Posterior cingulate gyrus (tissue), 11 donors: ENCODE measurements at regions not wholly inside any gene's neighbourhood (a gene's known extent, or its start where the extent isn't known, plus 50 kb on each side); places are given as distances from the start of the nearest gene placed in this dataset.
A peak's percentile ranks its signal among the peaks of the same experiment; 100 is the strongest.

ENCODE experiments used
- DNase-seq, 10 donors: peaks; one replicate each; pipeline versions ENCODE4 v3.0.0 to v3.0.0-alpha.2; 2020 to 2021; ENCODE audit warnings: mixed read lengths in 3 of 10
- intact Hi-C: fragments of 100-400 bp; cut with DNase I; formaldehyde crosslinking; loops from one replicate; pipeline ENCODE4 v1.15.1; 2023

DNA sequence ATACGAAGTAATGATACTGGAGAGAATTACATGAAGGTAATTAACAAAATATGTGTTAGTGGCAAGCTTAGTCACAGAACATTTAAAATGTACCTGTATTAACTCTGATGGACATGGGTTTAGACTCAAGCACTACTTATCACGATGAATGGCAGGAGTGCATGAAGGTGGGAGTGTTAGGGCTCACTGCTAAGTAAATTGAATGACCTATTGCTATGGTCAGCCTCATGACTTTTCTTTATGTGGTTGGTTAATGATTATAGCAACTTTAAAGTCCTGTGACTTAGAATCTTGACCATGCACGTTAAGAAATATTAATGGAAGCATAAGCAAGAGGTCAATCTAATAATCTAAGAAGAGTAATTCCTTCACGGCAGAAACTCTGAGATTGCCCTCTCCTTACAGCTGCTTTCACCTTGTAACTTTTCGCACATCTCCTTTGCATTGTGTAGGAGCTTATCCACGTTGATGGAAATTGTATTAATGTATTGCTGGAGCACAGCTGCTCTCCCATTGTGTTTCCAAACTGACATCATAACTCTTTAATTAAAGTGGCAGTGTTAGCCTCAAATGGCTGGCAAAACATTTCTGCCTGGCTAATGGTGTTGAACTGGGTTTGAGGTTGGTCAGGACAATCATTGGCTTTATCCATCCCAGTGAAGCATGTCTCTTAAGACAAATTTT, 114.5 kb downstream of the RXFP2 start:
- intact Hi-C loops, result no loop called here
- no peak for DNase-seq

DNA sequence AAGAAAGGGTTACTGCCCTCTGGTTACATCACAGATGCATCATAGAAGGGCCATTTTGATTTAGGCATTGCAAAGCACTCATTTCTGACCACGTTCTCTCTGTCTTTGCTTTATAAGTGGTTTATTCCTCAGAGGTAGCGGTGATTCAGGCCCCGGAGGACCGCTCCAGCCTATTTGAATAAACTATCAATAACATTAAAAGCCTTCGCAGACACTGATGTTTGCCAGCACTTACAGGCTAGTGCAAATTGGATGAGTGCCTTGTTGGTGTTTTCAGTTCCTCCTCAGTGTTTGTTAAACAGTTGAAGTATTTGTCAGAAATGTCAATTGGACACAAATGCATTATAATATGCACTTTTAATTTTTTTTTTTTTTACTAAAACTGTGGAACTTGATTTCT, 120.2 kb downstream of the RXFP2 start:
- DNase-seq, result no peak
- intact Hi-C loops, result no loop called here

DNA sequence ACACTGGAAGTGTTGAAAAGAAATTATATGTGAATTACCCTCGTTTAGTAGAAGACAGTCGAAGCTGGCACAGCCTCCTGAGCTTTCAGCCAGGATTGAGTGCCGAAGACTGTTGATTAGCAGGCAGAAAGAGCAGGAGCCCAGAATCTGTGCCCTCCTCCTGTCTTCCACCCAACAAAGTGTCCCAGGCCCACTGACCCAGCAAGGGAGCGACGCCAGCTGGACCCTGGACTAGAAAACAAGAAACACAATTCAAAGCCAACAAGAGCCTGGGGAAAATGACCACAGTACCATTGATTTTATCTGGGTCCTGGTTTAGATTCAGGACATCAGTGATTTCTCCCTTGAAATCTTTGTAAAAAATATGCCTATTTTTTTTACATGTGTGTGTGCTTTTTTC, 120.7 kb downstream of the RXFP2 start:
- intact Hi-C loops, result no loop called here
- DNase-seq, result peak in 7 of 10 donors; percentile 26 to 87 (median 43)

DNA sequence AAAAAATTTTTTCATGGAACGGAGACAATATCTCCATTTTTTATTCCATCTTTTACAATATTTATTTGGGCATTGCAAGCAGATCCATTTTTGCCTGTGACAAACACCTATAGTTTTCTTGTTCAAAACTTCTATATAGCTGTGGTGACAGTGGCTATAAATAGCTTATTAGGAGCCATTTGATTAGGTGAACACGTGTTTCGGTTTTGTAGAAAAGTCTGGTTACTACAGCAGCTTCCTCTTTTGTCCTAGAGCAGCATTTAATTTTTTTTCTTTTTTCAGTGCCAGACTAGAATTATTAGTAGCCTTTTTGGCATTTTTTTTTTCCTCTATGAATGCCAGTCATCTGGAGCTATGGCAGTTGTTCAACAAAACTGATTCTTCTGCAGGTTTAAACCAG, 123.5 kb downstream of the RXFP2 start:
- intact Hi-C loops, result no loop called here
- DNase-seq, result no peak

DNA sequence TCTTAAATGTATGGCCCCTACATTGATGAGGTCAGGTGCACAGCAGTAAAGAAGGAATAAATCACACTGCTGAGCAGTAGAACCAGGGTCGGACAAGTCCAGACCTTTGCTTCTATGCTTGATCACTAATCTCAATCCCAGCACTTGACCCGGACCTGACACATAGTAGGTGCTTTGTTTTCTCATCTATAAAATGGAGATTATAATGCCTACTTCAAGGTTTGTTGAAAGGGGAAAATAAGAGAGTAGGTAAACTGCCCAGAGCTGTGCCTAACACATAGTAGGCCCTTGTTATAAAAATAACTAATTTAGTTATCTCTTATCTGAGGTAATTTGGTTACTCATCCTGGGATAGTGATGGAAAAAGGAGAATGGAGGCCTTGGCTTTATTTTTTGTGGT, 125.0 kb downstream of the RXFP2 start:
- intact Hi-C loops, result no loop called here
- no peak for DNase-seq

DNA sequence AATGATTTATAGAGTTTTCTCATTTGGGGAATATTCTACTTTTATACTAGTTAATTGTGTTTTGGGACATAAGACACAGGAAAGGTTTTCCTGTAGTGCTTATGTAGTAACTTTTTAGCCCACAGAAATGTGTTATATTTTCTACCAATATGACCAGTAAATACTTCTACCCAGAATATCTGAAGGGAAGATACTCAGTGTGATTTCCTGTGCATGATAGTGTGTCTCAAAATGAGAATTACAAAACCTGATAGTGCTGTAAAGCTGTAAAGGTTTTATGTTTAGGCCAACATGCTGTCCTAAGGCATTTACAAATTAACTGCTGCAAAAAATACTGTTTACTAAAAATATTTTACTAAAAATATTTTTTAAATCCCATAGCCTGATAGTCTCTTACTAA, 126.8 kb downstream of the RXFP2 start:
- intact Hi-C loops, result no loop called here
- DNase-seq, result no peak

DNA sequence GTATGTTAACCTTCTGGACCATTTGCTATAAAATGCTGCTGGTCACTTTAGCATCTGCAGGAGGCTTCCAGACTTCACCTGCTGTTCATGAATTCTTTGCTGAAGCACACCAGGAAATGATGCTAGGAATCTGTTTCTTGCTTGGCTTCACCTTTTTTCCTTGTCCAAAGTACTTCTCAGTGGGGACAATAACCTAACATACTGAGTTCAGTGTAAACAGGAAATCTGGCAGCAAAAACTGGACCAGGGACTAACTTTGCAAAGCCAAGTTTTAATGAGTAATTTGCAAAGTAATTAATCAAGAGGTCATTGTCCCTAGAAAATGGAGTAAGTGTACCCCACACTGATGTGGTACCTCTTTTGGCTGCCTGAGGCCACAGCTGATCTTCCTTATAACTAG, 128.4 kb downstream of the RXFP2 start:
- intact Hi-C loops, result no loop called here
- no peak for DNase-seq

DNA sequence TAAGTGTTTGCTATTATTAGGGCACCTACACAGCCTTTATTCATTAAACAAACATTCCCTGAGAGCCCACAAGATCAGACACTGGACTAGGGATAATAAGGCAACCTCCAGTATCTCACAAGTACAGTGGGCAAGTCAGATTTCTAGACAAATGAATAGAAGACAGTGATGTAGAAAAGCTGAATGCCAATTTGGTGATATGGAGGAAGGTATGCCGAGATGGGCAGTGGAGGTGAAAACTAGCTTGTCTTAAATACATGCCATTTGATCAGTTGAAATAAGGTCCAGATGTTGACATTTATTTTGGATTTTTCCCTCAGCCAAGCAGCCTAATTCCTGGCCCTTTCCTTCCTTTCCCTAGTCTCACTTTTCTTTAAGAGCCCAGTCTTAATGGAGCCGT, 130.3 kb downstream of the RXFP2 start:
- no peak for DNase-seq
- intact Hi-C loops, result no loop called here

DNA sequence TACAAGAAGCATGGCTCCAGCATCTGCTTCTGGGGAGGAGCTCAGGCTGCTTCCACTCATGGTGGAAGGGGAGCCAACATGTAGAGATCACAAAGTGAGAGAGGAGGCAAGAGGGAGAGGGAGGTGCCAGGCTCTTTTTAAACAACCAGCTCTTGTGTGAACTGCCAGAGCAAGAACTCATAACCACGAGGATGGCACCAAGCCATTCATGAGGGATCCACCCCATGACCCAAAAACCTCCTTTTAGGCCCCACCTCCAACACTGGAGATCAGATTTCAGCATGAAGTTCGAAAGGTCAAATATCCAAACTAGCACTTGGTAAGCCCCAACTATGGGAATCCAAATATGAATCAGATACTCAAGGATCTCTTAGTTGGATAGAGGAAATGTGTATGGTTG, 131.2 kb downstream of the RXFP2 start:
- intact Hi-C loops, result no loop called here
- DNase-seq, result no peak

DNA sequence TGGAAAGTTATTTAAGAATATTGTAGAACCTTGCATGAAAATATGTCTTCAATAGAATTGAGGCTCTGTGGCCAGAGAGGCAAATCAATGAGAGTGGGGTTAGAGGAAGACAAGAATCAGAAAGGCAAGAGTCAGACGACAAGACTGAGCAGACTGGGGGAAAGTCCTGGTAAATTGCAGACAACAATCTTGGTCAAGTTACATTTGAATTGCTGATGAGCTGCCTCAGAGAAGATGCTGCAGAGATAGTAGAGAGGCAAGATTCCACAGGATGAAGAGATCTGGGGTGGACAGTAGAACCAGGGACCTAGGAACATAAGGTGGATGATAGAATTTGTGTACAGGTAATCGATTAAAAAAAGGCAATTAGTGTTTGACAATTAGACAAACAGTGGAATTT, 133.8 kb downstream of the RXFP2 start:
- no peak for DNase-seq
- intact Hi-C loops, result no loop called here

DNA sequence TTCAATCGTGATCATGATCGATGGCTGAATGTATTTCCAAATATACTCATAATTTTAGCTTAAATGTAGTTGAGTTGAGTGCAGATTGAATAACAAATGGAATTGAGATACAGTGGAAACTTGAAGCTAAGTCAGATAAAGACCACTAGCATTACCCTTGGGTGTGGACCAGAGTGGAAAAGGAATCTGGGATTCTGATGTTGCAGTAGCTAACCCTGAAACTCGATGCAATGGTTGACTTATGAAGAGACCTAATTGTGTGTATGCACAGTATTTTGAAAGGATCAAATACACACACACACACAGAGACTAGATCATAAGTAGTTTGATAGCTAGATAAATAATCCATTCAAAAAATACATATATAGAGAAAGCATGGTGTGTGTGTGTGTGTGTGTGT, 135.8 kb downstream of the RXFP2 start:
- intact Hi-C loops, result no loop called here
- DNase-seq, result no peak

DNA sequence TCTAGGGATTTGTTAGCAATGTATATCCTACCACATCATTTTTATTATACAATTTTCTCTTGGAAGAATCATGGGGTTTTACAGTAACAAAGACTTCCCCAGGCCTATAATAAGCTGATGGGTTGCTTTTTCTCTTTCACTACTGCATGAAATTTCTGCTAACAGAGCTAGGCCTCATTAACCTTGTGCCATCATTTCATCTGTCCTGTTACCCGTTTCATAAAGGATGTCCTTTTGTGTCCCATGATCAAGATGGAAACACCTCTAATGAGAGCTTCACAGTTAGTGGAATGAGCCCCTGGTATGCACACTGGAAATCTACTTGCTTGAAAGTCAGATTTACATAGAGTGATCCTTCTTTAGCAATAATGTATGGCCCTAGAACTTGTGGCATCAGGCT, 138.7 kb downstream of the RXFP2 start:
- DNase-seq, result no peak
- intact Hi-C loops, result no loop called here

DNA sequence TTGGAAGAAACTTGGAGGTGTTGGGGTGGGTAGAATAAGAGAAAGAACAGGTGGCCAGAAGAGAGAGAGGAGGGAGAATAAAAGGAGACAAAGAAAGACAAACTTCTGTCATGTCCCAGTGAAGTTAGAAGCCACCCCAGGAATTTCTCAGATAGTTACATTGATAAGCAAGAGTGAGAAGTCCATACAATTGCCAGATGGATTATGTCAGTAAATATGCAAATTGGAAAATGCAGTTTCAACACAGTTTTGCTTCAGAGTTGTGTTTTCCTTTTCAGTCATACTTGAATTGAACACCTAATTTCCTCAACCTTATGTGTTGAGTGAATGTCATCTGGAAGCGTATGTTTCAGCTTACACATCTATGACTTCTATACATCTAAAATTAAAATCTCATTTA, 139.2 kb downstream of the RXFP2 start:
- no peak for DNase-seq
- intact Hi-C loops, result no loop called here

DNA sequence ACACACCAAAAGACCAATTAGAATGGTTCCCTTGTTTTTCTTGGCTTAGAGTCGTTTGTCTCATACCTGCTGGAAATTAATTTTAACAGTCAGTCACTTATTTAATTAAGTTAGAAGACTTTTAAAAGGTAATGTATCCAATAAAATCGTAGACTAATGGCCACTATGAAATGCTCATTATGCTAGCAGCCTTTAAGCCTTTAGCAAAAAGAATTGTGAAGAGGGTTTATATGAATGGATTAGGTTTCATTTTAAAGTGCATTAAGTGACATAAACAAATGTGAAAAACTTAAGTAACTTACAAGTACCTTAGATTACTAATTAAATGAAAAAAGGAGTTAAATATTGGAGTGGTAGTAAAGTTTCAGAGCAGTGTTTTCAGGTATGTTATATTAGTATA, 139.6 kb downstream of the RXFP2 start:
- DNase-seq, result no peak
- intact Hi-C loops, result no loop called here

DNA sequence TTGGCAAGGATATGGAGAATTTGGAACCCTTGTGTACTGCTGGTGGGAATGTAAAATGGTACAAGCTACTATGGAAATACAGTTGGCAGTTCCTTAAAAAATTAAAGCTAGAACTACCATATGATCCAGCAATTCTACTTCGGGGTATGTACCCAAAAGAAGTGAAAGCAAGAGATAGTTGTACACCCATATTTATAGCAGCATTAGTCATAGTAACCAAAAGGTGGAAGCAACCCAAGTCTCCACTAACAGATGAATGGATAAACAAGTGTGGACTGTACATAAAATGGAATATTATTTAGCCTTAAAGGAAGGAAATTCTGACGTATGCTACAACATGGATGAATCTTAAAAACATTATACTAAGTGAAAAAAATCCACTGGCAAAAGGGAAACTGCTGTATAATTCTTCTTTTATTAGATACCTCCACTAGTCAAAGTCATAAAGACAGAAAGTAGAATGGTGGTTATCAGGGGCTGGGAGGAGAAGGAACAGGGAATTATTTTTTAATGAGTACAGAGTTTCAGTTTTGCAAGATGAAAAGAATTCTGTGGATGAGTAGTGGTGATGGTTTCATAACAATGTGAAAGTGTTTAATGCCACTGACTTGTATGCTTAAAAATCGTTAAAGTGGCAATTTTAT, 141.6 kb downstream of the RXFP2 start:
- intact Hi-C loops, result no loop called here
- no peak for DNase-seq

DNA sequence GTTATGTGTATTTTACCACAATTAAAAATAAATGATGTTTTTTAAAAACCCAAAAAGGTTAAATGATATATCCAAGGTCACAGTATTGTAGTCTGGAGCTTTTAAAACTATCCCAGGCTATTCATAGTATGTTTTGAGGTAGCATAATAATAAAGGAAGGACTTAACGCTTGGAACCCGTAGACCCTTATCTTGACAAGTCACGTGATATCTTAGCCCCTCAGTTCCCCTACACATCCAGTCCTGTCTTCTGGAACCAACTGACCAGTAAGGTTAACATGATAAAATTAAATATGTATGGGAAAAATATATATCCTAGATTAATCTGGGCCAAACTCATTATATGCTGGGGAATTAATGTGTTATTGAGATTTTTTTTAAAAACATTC, 142.2 kb downstream of the RXFP2 start:
- intact Hi-C loops, result no loop called here
- no peak for DNase-seq

DNA sequence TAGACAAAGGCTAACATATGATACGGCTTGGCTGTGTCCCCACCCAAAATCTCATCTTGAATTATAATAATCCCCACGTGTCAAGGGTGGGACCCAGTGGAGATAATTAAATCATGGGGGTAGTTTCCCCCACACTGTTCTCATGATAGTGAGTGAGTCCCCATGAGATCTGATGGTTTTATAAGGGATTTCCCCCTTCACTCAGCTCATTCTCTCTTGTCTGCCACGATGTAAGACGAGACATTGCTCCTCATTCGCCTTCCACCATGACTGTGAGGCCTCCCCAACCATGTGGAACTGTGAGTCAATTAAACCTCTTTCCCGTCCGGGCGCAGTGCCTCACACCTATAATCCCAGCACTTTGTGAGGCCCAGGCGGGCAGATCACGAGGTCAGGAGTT, 143.5 kb downstream of the RXFP2 start:
- intact Hi-C loops, result no loop called here
- no peak for DNase-seq

DNA sequence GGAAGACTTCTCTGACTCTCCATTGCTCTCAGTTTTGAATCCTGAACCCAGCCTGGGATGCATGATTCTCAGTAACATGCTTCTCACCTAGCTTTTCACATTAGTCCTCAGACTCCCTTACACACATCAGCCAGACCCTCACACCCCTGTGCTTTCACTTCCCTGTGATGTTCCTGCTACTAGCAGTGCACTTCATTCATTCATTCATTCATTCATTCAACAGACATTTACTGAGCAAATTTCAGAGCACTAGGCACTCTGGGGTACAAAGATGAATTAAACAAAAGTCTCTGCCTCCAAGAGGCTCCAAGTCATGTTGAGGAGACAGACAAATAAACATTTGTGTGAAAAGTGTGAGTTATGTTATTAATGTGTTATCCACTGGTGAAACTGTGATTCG, 145.2 kb downstream of the RXFP2 start:
- no peak for DNase-seq
- intact Hi-C loops, result no loop called here

DNA sequence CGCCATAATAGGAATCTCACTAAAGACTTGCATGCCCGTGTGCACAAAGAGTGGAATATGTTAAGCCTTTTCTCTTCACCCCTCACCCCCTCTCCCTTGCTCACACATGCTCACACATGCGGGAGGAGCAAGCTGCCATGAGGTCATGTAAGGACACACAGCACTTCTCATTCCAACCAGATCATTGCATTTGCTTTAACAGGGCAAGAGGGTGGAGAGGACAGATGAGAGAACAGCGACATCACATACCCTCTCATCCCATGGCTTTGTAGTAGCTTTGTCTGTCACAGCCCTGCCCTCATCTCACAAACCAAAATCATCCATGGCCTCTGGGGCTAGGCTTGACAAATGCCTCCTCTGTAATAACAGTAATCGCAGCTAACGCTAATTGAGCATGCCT, 145.6 kb upstream of the FRY start:
- DNase-seq, result no peak
- intact Hi-C loops, result no loop called here

DNA sequence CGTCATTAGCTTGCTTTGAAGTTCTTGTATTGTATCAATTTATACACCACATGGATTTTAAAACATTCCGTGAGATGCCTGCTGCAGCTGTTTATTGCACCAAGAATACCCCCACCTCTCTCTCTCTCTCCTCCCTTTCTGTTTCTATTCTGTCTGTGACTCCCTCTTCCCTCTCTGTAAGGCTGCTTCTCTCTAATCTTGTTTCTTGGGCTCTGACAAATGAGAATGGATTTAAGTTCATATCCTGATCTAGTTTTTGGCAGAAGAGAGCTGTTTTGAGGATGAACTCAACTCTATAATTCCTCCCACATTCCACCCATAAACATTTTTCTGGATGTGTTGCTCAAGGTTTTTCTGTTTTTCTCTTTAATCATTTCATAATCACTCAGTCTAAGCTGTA, 144.3 kb upstream of the FRY start:
- intact Hi-C loops, result no loop called here
- DNase-seq, result no peak

DNA sequence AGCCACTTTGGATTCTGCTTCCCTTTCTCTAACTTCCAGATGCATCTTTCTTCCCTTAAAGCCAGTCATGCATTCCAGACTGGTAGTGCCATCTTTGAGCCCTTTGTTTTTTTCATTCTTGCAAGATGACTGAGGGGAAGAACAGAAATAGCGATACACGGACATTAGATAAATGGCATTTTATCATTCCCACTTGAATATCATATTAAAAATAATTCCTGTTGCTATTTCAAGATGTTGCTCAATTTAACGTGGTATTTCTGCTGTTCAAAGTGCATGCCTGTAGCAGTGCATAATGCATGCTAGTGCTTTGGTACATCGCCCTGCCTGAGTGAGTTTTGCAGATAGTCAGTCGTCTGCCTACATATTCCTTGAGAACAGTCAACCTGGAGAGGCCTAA, 140.6 kb upstream of the FRY start:
- intact Hi-C loops, result no loop called here
- DNase-seq, result no peak

DNA sequence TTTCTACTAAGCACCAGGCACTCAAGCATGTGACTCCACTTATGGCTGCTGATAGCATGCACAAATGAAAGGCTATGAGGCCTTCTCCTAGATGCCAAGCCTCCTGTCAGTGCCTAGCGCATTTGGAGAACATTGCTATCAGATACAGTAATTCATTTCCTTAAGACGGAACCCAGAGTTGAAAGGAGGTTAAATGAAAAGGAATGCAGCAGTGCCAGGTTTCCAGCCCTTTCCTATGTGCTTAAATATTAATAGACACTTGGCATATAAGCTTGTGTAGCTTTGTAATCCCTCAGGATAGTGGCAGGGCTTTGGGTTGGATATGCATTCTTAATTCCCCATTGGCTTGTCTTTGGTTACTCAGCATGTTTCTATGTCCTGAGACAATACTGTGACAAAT, 140.1 kb upstream of the FRY start:
- intact Hi-C loops, result no loop called here

DNA sequence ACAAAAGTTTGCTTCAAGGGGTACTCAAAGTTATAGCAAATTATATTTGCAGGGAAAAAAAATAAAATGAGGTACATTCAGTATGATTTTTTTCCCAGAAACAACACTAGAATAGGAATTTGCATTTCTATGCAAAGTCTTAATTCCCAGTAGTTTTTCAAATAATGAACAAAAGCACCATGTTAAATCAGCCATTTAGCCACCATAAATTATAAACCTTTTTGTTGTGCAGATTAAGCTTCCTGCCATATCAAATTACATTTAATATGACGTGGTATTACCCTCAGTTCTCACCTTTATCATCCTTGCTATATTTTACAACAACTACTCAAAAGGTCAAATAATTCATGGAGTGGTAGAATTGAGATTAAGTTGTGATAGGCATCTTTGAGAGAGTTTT, 136.6 kb upstream of the FRY start:
- no peak for DNase-seq
- intact Hi-C loops, result no loop called here

More for the DNA sequence above, 140.1 kb upstream of the FRY start:
- DNase-seq, result no peak
